H1 (cell line): ENCODE measurements at regions not wholly inside any gene's neighbourhood (a gene's known extent, or its start where the extent isn't known, plus 50 kb on each side); places are given as distances from the start of the nearest gene placed in this dataset.
A peak's percentile ranks its signal among the peaks of the same experiment; 100 is the strongest.

ENCODE experiments used
- HDAC2 ChIP-seq, 2 experiments: fragments of 300-600 bp in 1 of 2; sonication (generic) in 1 of 2; IDR thresholded peaks; 2 replicates each; pipeline ENCODE4 v1.6.1; 2011 to 2012; ENCODE audit warnings: low read depth in 2 of 2, low read length in 2 of 2, mild to moderate bottlenecking in 2 of 2, moderate library complexity in 2 of 2, borderline replicate concordance in 1 of 2, inconsistent platforms in 1 of 2
- POLR2AphosphoS5 ChIP-seq: IDR thresholded peaks from 2 replicates; pipeline ENCODE4 v1.6.1; 2011; ENCODE audit warnings: low read depth, low read length
- TBP ChIP-seq: IDR thresholded peaks from 2 replicates; pipeline ENCODE4 v1.6.1; 2011; ENCODE audit warnings: low read depth, low read length, improper control_type of control experiment
- TEAD4 ChIP-seq: IDR thresholded peaks from 2 replicates; pipeline ENCODE4 v1.6.1; 2012; ENCODE audit warnings: low read depth, low read length, inconsistent platforms, mixed read lengths

DNA sequence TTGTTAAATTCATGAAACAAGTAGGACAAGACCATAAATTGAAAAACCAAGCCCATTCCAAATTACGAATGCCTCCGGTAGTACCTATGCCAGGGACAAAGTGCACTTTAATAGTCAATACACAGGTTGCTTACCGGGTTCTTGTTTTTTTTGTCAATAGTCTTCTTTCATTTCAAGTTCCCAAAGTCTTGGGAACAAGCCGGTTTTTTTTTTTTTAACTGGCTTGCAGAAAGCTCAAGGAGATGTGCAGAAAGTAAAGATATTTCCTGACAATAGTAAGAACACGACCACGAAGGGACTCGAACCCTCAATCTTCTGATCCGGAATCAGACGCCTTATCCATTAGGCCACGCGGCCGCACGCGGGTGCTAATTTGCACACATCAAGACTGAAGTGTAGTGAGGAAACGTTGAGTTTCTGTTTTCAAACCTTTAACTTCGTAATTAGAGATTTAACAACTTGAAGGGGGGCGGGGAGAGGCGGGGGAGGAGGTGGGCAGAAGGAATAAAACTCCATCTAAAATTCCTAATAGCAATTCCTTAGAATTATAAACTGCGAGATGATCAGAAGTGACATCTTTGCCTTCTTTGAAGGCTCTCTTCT is 181.0 kb downstream of the TRIM27 start (continued):
- TF ChIP-seq TEAD4 (peak; percentile 57; the same call in 1 of the 2 replicates), TBP (peak; percentile 98), POLR2AphosphoS5 (no peak), HDAC2 (IDR thresholded peaks at IDR 0.05; ENCODE audit: borderline replicate concordance in 1 of 2, low read depth in 2 of 2, low read length in 2 of 2) (0 out of 4 replicates have a peak, but pooled peaks have one; percentile 23 to 59)
